Calu3 (cell line): ENCODE measurements at regions not wholly inside any gene's neighbourhood (a gene's known extent, or its start where the extent isn't known, plus 50 kb on each side); places are given as distances from the start of the nearest gene placed in this dataset.

Experiments
- BruUV-seq: library from RNA; stranded (reverse); fragments of 400-500 nt; replicated peaks from 2 replicates; lab custom pipeline; 2021; lab: Mats Ljungman, UMichigan
- CTCF ChIA-PET: fragments of 300-600 bp; sonication (Branson Sonifier 250); formaldehyde crosslinking; loops from one replicate; lab custom pipeline; 2022; ENCODE audit warnings: antibody characterized with exemption; lab: Charles Lee
- DNase-seq: peaks from one replicate; pipeline ENCODE4 v3.0.0; 2022
- H3K27ac Mint-ChIP-seq: one replicate; pipeline ENCODE4 v1.8.0; 2022; ENCODE audit warnings: mixed read lengths; ENCODE audit not compliant: unreplicated experiment
- H3K27me3 Mint-ChIP-seq: one replicate; pipeline ENCODE4 v1.8.0; 2022; ENCODE audit warnings: mixed read lengths; ENCODE audit not compliant: unreplicated experiment
- H3K36me3 Mint-ChIP-seq: one replicate; pipeline ENCODE4 v1.8.0; 2022; ENCODE audit warnings: mild to moderate bottlenecking, moderate library complexity, mixed read lengths; ENCODE audit not compliant: insufficient read depth, unreplicated experiment
- H3K4me1 Mint-ChIP-seq: one replicate; pipeline ENCODE4 v1.8.0; 2022; ENCODE audit warnings: mild to moderate bottlenecking, low read depth, mixed read lengths; ENCODE audit not compliant: unreplicated experiment
- H3K4me3 Mint-ChIP-seq: one replicate; pipeline ENCODE4 v1.8.0; 2022; ENCODE audit warnings: mild to moderate bottlenecking, low read depth, moderate library complexity, mixed read lengths; ENCODE audit not compliant: unreplicated experiment
- H3K9me3 Mint-ChIP-seq: one replicate; pipeline ENCODE4 v1.8.0; 2022; ENCODE audit warnings: low read depth, mixed read lengths; ENCODE audit not compliant: unreplicated experiment
- CTCF ChIP-seq: fragments of 200-600 bp; IDR thresholded peaks from one replicate; pipeline ENCODE4 v1.8.0; 2022; ENCODE audit warnings: antibody characterized with exemption; ENCODE audit not compliant: unreplicated experiment
- intact Hi-C: fragments of 100-400 bp; cut with micrococcal nuclease; formaldehyde crosslinking; loops from one replicate; pipeline ENCODE4 v1.10.0; 2022; ENCODE audit not compliant: unreplicated experiment

DNA sequence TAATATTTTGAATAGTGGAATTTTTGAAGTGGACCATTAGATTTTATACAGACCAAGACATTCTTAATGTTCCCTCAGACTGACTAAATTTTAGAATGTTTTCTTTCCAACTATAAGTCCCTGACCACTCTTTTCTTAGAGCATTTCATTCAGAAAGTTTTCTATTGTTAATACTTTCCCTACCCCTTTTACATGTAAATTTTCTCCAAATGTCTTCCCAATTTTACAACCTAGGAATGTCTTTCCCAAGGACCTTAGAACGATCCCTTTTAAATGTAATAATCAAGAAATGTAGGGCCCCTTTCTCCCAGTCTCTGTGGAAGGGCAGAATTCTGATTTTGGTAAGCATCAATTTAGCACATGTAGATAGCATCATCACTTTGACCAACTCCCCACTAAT is 730.0 kb upstream of the B3GALT2 start:
- DNase-seq = no peak
- no peaks in the 10 kb centered on the region for H3K27me3 Mint-ChIP-seq
- H3K4me3 Mint-ChIP-seq = no peak overlapping the region
- no peaks in the 10 kb centered on the region for H3K9me3 Mint-ChIP-seq
- CTCF ChIA-PET = no interaction called here
- no peaks in the 10 kb centered on the region for H3K4me1 Mint-ChIP-seq
- no peak overlapping the region for H3K27ac Mint-ChIP-seq
- no TSS peak for BruUV-seq
- no peaks in the 10 kb centered on the region for H3K36me3 Mint-ChIP-seq
- TF ChIP-seq CTCF = no peak
- intact Hi-C loops = no loop called here

DNA sequence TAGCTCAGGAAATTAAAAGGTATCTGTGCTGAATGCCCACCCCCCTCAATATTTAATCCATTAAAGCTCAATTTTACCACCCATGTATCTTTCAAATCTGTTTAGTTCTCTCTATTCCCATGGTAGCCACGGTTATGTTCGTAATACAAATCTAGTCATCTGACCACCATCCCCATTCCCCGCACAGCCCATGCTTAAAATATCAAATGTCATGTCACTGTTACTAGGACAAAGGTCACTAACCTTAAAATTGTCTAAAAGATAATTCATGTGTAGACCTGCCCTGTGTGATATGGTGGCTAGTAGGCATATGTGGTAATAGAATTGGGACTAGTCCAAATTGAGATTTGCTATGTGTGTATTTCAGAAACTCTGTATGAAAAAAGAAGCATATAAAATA is 728.5 kb upstream of the B3GALT2 start:
- no peak overlapping the region for H3K4me3 Mint-ChIP-seq
- no TSS peak for BruUV-seq
- CTCF ChIA-PET = no interaction called here
- no peaks in the 10 kb centered on the region for H3K9me3 Mint-ChIP-seq
- H3K27ac Mint-ChIP-seq = no peak overlapping the region
- intact Hi-C loops = no loop called here
- H3K27me3 Mint-ChIP-seq = no peaks in the 10 kb centered on the region
- H3K4me1 Mint-ChIP-seq = no peaks in the 10 kb centered on the region
- no peaks in the 10 kb centered on the region for H3K36me3 Mint-ChIP-seq
- TF ChIP-seq CTCF = no peak
- DNase-seq = no peak

- CTCF ChIA-PET = interaction anchor here (0.6 kb wide), 1 partner anchor 8 kb away, joined by 3 read pairs; no protein-coding TSS in a partner anchor
- Mint-ChIP-seq H3K4me3 (no peak overlapping the region), H3K9me3 (no peaks in the 10 kb centered on the region), H3K27ac (no peak overlapping the region), H3K27me3 (no peaks in the 10 kb centered on the region), H3K36me3 (no peaks in the 10 kb centered on the region), H3K4me1 (no peaks in the 10 kb centered on the region)
- no TSS peak for BruUV-seq
- no peak for DNase-seq
- no peak for TF ChIP-seq CTCF
- intact Hi-C loops = no loop called here
Observed at GRCh38 chr1:193909406-193910082, 723.1 kb upstream of the B3GALT2 start.

DNA sequence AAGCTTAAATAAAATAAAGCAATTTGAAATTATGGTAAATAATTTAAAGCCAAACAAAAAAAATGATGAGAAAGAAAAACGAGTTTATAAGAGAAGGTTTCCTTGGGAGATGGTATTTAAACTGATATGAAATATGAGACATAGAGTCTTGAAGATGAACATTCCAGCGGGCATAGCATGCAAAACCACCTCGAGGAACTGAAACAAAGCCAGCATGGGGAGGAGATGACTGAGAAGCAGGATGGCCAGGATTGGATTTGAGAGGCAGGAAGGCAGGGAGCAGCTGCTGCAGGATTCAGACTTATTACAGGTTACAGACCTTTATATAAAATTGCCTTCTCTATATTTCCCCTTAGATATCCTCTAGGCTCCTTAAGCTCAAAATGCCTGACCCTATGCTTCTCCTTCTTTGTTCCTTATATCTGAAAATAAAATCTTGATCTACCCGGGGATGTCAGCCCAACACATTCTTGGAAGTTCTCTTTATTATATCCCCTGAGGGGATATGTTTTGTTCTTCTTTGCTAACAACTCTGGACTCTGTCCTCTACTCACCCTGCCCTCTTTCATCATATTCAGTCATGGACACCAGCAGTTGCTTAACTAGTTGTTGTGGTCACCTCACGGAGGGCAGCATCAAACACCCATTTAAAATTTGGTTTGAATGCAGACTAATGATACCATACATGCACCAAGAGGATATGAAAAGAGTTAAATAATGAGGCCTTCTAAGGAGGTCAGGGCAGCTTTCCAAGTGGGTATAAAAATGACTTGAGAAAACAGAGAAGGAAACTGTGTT is 719.1 kb upstream of the B3GALT2 start:
- no TSS peak for BruUV-seq
- CTCF ChIA-PET = interaction anchor here (0.6 kb wide), 1 partner anchor 11 kb away, joined by 7 read pairs; no protein-coding TSS in a partner anchor
- H3K27ac Mint-ChIP-seq = no peak overlapping the region
- intact Hi-C loops = no loop called here
- H3K36me3 Mint-ChIP-seq = no peaks in the 10 kb centered on the region
- no peak overlapping the region for H3K4me3 Mint-ChIP-seq
- no peak for TF ChIP-seq CTCF
- no peaks in the 10 kb centered on the region for H3K4me1 Mint-ChIP-seq
- H3K9me3 Mint-ChIP-seq = no peaks in the 10 kb centered on the region
- no peak for DNase-seq
- H3K27me3 Mint-ChIP-seq = no peaks in the 10 kb centered on the region
